Dedifferentiated amniotic fluid mesenchymal stem cell (primary cell): ENCODE measurements at regions not wholly inside any gene's neighbourhood (a gene's known extent, or its start where the extent isn't known, plus 50 kb on each side); places are given as distances from the start of the nearest gene placed in this dataset.

ENCODE experiments used
- DNase-seq: peaks from one replicate; pipeline ENCODE4 v3.0.0-alpha.2; 2016; ENCODE audit errors: extremely low spot score

- no peak for DNase-seq
Measured at GRCh38 chr9:115941561-115942315, 211.9 kb upstream of the PAPPA start.

GRCh38 chr9:115943431-115944165, 210.0 kb upstream of the PAPPA start:
- DNase-seq = no peak

GRCh38 chr9:115944166-115944948, 209.2 kb upstream of the PAPPA start:
- peak; percentile 99 for DNase-seq

- no peak for DNase-seq
Measured at GRCh38 chr9:115945009-115945431, 208.6 kb upstream of the PAPPA start.

- no peak for DNase-seq
Measured at GRCh38 chr9:115946530-115946929, 207.1 kb upstream of the PAPPA start.

- DNase-seq = no peak
Measured at GRCh38 chr9:115951977-115952376, 201.6 kb upstream of the PAPPA start.

GRCh38 chr9:115952430-115953292, 200.9 kb upstream of the PAPPA start:
- DNase-seq = peak; percentile 26

GRCh38 chr9:115956371-115956770, 197.2 kb upstream of the PAPPA start:
- no peak for DNase-seq

GRCh38 chr9:115957585-115957984, 196.0 kb upstream of the PAPPA start:
- no peak for DNase-seq

- no peak for DNase-seq
Measured at GRCh38 chr9:115964710-115965347, 188.8 kb upstream of the PAPPA start.

GRCh38 chr9:115966660-115967059, 186.9 kb upstream of the PAPPA start:
- DNase-seq = no peak

GRCh38 chr9:115969096-115969495, 184.5 kb upstream of the PAPPA start:
- no peak for DNase-seq

GRCh38 chr9:115972362-115972761, 181.2 kb upstream of the PAPPA start:
- no peak for DNase-seq

GRCh38 chr9:115972843-115973595, 180.6 kb upstream of the PAPPA start:
- no peak for DNase-seq

- DNase-seq = no peak
Measured at GRCh38 chr9:115976781-115977180, 176.8 kb upstream of the PAPPA start.

GRCh38 chr9:115978091-115978490, 175.5 kb upstream of the PAPPA start:
- no peak for DNase-seq

- no peak for DNase-seq
Measured at GRCh38 chr9:115978659-115979096, 174.9 kb upstream of the PAPPA start.

GRCh38 chr9:115980054-115980453, 173.5 kb upstream of the PAPPA start:
- no peak for DNase-seq

GRCh38 chr9:115980502-115980901, 173.1 kb upstream of the PAPPA start:
- no peak for DNase-seq

GRCh38 chr9:115980976-115981375, 172.6 kb upstream of the PAPPA start:
- DNase-seq = no peak
